Breast epithelium (tissue), 3 donors: ENCODE measurements at regions not wholly inside any gene's neighbourhood (a gene's known extent, or its start where the extent isn't known, plus 50 kb on each side); places are given as distances from the start of the nearest gene placed in this dataset.

Experiments
- CTCF ChIP-seq, 3 donors: fragments of 450-650 bp; IDR thresholded peaks; one replicate each; pipeline ENCODE4 v1.5.1; 2016 to 2017; ENCODE audit warnings: antibody characterized with exemption in 3 of 3, mild to moderate bottlenecking in 3 of 3, moderate library complexity in 3 of 3
- POLR2A ChIP-seq: fragments of 450-650 bp; IDR thresholded peaks from one replicate; pipeline ENCODE4 v1.6.1; 2016; ENCODE audit warnings: antibody characterized with exemption, mild to moderate bottlenecking, moderate library complexity
- POLR2AphosphoS5 ChIP-seq, 3 donors: sonication (generic); formaldehyde crosslinking; IDR thresholded peaks; one replicate each; pipeline ENCODE4 v1.6.1; 2017; ENCODE audit warnings: antibody characterized with exemption in 3 of 3

DNA sequence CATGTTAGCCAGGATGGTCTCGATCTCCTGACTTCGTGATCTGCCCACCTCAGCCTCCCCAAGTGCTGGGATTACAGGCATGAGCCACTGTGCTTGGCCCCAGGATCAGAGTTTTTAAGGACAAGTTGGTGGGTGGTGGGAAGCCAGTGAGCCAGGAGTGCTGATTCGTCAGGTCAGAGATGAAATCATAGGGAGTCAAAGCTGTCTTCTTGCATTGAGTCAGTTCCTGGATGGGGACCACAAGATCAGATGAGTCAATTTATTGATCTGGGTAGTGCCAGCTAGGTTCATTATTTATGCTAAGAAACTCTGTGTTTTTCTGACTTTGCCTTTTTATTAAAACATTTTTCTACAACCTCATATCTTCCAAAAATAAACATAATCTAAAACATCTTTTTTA, 423.8 kb downstream of the ARL4A start:
- TF ChIP-seq CTCF (IDR thresholded peaks at IDR 0.05) (no peak), POLR2AphosphoS5 (IDR thresholded peaks at IDR 0.05) (no peak), POLR2A (no peak)
